ENCODE measurements at regions not wholly inside any gene's neighbourhood (a gene's known extent, or its start where the extent isn't known, plus 50 kb on each side); places are given as distances from the start of the nearest gene placed in this dataset.

- Mint-ChIP-seq H3K4me3 (no peak overlapping the region), H3K27me3 (no peaks in the 10 kb centered on the region), H3K27ac (no peak overlapping the region), H3K36me3 (peaks cover 7% of the 10 kb centered on the region), H3K4me1 (peaks cover 9% of the 10 kb centered on the region), H3K9me3 (peaks cover 13% of the 10 kb centered on the region)
These were observed 50.5 kb upstream of the PRDM1 start for GRCh38 chr6:106035655-106036054.

GRCh38 chr6:106033806-106034205, 52.3 kb upstream of the PRDM1 start:
- Mint-ChIP-seq H3K9me3 (peaks cover 13% of the 10 kb centered on the region), H3K27me3 (peaks cover 2% of the 10 kb centered on the region), H3K4me3 (no peak overlapping the region), H3K27ac (no peak overlapping the region), H3K36me3 (peaks cover 7% of the 10 kb centered on the region), H3K4me1 (peaks cover 9% of the 10 kb centered on the region)

DNA sequence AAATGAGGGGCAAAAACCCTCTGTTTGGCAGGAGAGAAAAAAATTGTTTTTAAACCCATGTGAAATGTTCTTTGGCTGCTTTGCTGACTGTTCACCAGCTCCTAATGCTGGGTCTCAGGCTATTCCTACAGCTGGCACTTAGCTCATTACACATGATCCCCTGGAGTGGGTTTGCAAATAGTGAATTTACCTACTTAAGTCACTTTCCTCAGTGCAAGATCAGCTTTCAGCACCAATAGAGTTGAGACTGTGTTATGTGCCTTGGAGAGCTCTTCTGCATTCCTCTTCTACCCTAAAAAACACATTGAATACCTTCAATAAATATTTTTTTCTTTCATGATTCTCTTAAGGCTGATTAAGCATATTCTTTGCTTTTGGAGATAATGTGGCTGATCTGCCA, 58.4 kb upstream of the PRDM1 start:
- Mint-ChIP-seq H3K4me3 (no peak overlapping the region), H3K36me3 (no peaks in the 10 kb centered on the region), H3K27ac (no peak overlapping the region)

DNA sequence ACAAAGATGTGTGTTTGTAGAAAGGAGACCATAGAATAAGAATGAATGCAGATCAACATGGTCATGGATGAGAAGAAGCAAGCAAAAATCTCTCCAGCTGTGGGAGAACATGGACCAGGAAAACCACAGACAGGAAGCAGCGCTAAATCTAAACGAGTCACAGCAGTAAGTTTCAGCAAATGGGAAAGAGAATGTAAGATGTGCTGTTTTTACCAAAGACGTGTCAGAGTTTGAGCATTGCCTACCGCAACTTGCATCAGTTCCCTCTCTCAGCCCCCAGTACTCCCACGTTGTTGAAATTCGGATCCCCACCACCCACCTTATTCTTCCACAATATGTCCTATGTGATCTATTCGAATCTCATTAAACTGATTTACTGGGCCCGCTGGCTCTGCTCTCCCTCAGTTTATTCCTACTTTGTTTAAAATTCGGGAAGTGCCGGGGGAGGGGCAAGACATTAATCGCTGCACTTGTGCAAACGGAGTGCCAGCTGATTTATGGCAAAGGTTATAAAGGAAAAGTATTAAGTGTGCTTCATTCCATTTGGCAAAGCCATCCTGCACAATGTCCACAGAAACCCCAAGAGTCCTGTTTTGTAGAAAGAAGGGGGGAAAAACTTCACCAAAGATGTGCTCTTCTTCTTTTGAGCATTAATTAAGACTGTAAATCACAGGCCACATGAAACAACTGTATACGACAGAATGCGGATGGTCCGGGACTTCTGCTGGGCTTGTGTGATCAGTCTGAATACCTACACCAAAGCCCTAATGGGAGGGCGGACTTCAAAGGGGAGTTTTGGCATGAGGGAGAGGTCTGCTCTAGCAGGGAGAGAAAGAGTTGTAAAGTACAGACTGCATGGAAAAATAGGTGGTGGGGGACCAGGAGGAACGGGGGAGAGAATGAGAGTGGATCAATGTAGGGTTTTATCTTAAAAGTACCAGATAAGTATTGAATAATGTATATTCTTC, 59.1 kb upstream of the PRDM1 start:
- Mint-ChIP-seq H3K4me1 (peaks cover 12% of the 10 kb centered on the region), H3K27ac (no peak overlapping the region), H3K9me3 (no peaks in the 10 kb centered on the region), H3K4me3 (no peak overlapping the region), H3K27me3 (peaks cover 4% of the 10 kb centered on the region), H3K36me3 (no peaks in the 10 kb centered on the region)

More for the DNA sequence above, 58.4 kb upstream of the PRDM1 start:
- Mint-ChIP-seq H3K4me1 (peaks cover 12% of the 10 kb centered on the region), H3K9me3 (no peaks in the 10 kb centered on the region), H3K27me3 (peaks cover 4% of the 10 kb centered on the region)

DNA sequence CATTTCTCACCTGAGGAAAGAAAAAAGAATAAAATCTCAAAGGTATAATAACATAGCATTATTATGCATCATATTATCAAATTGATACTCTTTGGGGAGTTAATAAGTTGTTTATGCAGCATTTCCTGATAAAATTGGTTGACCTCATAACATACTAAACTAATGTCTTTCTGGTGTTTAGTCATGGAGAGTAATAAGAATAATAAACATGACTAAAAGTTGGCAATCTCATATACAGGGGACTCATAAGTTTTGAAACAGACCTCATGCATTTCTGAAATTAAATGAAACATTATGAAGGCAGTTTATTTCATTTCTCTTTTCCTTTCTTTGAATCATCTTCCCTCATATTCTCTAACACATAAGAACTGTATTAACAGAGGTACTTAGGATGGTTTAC, 60.5 kb upstream of the PRDM1 start:
- no peaks in the 10 kb centered on the region for H3K36me3 Mint-ChIP-seq
- peaks cover 12% of the 10 kb centered on the region for H3K4me1 Mint-ChIP-seq
- H3K27me3 Mint-ChIP-seq: peaks cover 4% of the 10 kb centered on the region
- no peak overlapping the region for H3K27ac Mint-ChIP-seq
- H3K4me3 Mint-ChIP-seq: no peak overlapping the region
- H3K9me3 Mint-ChIP-seq: no peaks in the 10 kb centered on the region

- no peaks in the 10 kb centered on the region for H3K36me3 Mint-ChIP-seq
These were observed 63.3 kb upstream of the PRDM1 start for GRCh38 chr6:106022801-106023200.

DNA sequence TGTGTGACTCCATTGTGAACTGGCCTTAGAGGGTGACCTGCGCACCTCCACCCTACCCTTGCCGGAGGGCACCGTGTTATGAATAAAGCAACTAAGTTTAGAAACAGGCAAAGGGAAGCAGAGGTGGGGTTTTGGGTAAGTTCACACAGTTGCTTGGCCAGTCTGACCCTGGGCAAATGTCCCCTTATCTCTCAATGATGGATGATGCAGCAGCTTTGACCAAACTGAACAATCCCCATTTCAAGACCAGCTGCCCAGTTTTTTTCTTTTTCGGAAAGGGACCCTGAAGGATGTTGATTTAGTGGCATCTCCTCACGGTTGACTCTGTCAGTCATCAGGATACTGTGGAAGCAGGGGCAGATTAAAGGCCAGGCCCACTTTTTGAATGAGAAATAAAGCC, 68.7 kb upstream of the PRDM1 start:
- no peaks in the 10 kb centered on the region for H3K27me3 Mint-ChIP-seq
- no peak overlapping the region for H3K4me3 Mint-ChIP-seq
- H3K9me3 Mint-ChIP-seq: no peaks in the 10 kb centered on the region
- H3K27ac Mint-ChIP-seq: no peak overlapping the region
- H3K36me3 Mint-ChIP-seq: no peaks in the 10 kb centered on the region
- H3K4me1 Mint-ChIP-seq: no peaks in the 10 kb centered on the region

More at GRCh38 chr6:106022801-106023200, 63.3 kb upstream of the PRDM1 start:
- no peak overlapping the region for H3K27ac Mint-ChIP-seq
- peaks cover 12% of the 10 kb centered on the region for H3K4me1 Mint-ChIP-seq
- H3K4me3 Mint-ChIP-seq: no peak overlapping the region
- H3K27me3 Mint-ChIP-seq: no peaks in the 10 kb centered on the region
- no peaks in the 10 kb centered on the region for H3K9me3 Mint-ChIP-seq

DNA sequence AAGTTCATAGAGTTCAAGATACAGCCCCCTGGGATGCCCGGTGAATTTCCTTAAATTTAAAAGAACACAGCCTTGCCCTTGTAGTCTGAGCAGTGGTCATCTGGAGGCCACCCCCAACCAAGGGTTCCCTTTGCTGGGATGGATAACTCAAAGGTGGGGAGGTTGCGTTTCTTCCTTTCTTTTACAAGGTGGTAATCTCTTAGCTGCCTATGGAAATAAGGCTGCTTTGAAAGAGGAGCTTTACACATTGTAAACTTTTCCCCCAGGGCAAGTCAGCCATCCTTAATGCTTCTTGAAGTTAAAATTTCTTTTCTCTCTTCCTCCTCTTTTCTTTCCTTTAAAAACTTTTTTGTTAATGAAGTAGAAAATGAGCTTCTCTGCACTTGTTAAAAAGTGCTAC, 71.2 kb upstream of the PRDM1 start:
- Mint-ChIP-seq H3K4me3 (no peak overlapping the region), H3K36me3 (no peaks in the 10 kb centered on the region), H3K4me1 (no peaks in the 10 kb centered on the region), H3K27ac (no peak overlapping the region), H3K9me3 (no peaks in the 10 kb centered on the region), H3K27me3 (no peaks in the 10 kb centered on the region)

DNA sequence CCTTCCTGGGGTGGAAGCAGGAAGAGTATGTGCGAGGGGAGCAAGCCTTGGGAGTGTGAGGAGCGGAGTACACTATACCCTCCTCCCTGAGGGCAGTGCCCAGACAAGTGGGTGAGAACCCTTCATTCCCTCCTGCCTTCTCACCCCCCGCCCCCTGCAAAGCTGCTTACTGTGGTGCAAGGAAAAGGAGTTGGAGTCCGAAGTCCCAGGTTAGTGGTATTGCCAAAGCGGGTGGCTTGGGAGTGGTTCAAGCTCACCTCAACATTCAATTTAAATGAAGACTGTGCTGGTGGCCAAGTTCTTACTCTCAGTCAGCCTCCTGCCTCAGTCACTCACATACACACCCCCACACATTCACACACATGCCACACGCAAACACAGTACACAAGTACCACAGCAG, 74.7 kb upstream of the PRDM1 start:
- Mint-ChIP-seq H3K27ac (no peak overlapping the region), H3K36me3 (no peaks in the 10 kb centered on the region), H3K9me3 (no peaks in the 10 kb centered on the region), H3K27me3 (no peaks in the 10 kb centered on the region), H3K4me1 (no peaks in the 10 kb centered on the region), H3K4me3 (no peak overlapping the region)

DNA sequence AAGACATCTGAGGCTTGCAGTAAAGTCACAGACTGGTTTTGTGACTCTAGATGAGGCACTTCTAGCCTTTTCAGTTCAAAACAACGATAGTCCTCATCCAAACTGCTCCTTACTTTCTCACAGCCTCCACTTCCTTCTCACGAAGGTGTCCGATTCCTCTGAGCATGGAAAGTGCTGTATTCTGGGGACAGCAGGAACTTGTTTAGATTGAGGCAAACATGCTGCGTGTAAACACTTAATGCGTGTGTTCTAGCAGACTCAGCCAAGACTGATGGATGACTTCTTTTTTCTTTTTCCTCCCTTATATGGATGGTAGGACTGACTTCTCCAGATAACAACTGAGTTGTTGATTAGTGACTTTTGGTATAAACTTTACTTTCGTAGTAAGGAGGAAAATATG, 80.2 kb upstream of the PRDM1 start:
- Mint-ChIP-seq H3K27me3 (peaks cover 18% of the 10 kb centered on the region), H3K9me3 (no peaks in the 10 kb centered on the region), H3K4me3 (no peak overlapping the region), H3K36me3 (no peaks in the 10 kb centered on the region), H3K27ac (no peak overlapping the region), H3K4me1 (no peaks in the 10 kb centered on the region)

- Mint-ChIP-seq H3K27ac (no peak overlapping the region), H3K4me3 (no peak overlapping the region), H3K27me3 (peaks cover 22% of the 10 kb centered on the region), H3K9me3 (no peaks in the 10 kb centered on the region), H3K36me3 (no peaks in the 10 kb centered on the region), H3K4me1 (no peaks in the 10 kb centered on the region)
These were observed 81.1 kb upstream of the PRDM1 start for GRCh38 chr6:106005013-106005412.

DNA sequence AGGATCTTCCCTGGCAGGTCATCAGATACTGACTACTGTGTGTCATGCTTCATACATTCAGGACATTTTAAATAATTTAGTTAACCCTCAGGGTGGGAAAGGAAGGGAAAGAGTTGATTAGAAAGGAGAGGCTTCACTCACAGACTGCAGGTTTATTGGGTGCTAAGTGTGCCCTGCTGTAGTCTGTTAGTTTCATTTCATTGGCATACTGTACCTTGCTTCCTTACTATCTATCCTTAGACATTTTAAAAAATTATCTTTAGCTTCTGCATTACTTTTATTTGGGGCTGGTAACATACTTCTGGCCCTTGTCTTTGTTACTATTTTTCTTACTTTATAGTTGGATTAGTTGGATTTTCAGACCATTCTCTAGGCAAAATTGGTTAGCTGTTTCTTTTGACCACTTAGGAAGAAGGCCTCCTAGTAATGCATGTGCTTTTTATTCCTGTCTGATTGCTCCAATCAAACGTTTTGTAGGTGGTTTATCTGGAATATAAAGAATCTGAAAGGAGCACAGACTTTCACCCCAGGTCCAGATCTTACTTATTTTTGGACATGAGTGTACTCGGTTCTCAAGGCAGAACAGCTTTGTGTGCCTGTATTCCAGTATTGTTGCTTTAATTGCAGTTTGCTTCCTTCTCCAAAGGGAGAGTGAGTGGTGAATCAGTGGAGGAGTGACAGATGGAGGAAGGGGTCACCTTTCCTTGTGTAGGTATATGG, 82.7 kb upstream of the PRDM1 start:
- H3K36me3 Mint-ChIP-seq: no peaks in the 10 kb centered on the region
- no peaks in the 10 kb centered on the region for H3K9me3 Mint-ChIP-seq
- no peaks in the 10 kb centered on the region for H3K4me1 Mint-ChIP-seq
- peaks cover 26% of the 10 kb centered on the region for H3K27me3 Mint-ChIP-seq
- no peak overlapping the region for H3K4me3 Mint-ChIP-seq
- no peak overlapping the region for H3K27ac Mint-ChIP-seq

DNA sequence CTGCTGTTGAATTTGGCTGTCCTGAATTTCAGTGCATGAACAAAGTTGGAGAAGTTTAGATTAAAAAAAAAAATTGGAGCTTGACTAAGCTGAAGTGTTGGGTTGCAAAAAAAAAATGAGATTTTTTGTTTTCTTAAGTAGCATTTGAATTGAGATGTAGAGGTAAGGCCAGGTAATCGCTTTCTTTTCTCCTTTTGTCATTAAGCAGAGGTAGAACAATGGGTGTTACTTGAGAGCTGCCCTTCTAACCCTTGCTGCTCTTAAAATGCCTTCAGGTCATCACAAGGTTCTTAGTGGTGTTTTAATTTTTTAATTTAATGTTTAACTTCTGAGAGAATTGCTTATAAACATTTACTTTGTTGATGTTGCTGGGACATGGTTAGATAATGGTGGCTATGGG, 84.1 kb upstream of the PRDM1 start:
- Mint-ChIP-seq H3K36me3 (no peaks in the 10 kb centered on the region), H3K4me3 (no peak overlapping the region), H3K9me3 (no peaks in the 10 kb centered on the region), H3K4me1 (no peaks in the 10 kb centered on the region), H3K27ac (no peak overlapping the region), H3K27me3 (peaks cover 36% of the 10 kb centered on the region)

DNA sequence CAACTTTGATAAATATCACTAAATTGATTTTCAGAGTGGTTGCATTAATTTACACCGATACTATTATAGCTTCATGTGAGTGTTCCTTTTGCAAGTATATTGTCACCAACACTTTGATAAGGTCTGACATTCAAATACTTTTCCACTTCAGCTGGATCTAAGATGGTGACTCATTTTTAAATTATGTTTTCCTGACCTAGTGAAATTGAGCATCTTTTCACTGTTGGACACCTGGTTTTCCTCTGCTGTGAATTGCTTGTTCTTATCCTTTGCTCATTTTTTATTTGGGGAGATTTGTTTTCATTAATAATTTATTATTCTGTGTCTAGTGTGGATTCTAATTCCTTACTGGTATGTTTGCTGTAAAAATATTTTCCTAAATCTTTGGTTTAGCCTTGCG, 85.2 kb upstream of the PRDM1 start:
- Mint-ChIP-seq H3K36me3 (no peaks in the 10 kb centered on the region), H3K4me3 (no peak overlapping the region), H3K27ac (no peak overlapping the region), H3K27me3 (peaks cover 43% of the 10 kb centered on the region), H3K9me3 (no peaks in the 10 kb centered on the region), H3K4me1 (no peaks in the 10 kb centered on the region)

DNA sequence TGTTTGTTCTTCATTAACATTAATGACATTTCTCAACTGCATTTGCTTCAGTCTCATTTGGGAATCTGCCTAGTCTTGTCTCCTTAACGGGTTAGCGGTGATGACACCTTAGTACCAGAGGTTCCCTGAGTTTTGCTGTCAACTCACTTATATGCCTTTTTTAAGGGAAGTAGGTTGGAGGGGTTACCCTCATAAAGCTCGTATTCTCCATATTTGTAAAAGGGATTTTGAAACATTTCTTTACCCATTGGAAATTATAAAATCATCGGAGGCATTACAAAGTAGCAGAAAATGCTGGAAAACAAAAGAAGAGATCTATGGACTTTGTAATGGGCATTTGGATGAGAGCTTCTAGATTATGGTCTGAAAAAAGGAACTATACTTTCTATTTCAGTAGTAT, 88.7 kb upstream of the PRDM1 start:
- H3K4me3 Mint-ChIP-seq: no peak overlapping the region
- H3K27ac Mint-ChIP-seq: no peak overlapping the region
- H3K4me1 Mint-ChIP-seq: peaks cover 22% of the 10 kb centered on the region

GRCh38 chr6:105995391-105995865, 90.7 kb upstream of the PRDM1 start:
- Mint-ChIP-seq H3K27ac (no peak overlapping the region), H3K4me3 (peak overlapping the region; percentile 95), H3K4me1 (peaks cover 31% of the 10 kb centered on the region), H3K9me3 (no peaks in the 10 kb centered on the region), H3K27me3 (peaks cover 49% of the 10 kb centered on the region), H3K36me3 (no peaks in the 10 kb centered on the region)

More for the DNA sequence above, 88.7 kb upstream of the PRDM1 start:
- no peaks in the 10 kb centered on the region for H3K9me3 Mint-ChIP-seq
- no peaks in the 10 kb centered on the region for H3K36me3 Mint-ChIP-seq
- peaks cover 50% of the 10 kb centered on the region for H3K27me3 Mint-ChIP-seq

Data from activated naive CD4-positive, alpha-beta T cell treated with anti-CD3 and anti-CD28 coated beads, Interleukin-2, amount 50 U/mL, for 24 hours (primary cell).